ENCODE measurements at regions not wholly inside any gene's neighbourhood (a gene's known extent, or its start where the extent isn't known, plus 50 kb on each side); places are given as distances from the start of the nearest gene placed in this dataset.

DNA sequence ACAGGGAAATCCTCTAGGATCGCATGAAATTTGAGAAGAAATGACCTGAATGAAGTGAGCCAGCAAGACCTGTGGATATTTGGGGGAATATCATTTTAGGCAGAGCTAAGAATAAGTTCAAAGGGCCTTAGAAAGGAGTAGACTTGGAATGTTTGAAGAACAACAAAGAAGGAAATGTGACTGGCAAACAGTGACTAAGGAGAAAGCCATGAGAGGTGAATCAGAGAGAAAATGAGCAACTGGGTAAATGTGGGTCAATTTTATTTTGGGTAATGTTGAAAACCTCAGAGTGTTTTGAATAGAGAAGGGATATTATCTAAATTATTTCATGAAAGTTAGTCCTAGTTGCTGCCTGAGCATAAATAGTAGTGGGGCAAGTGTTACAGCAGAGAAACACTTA, 672.8 kb downstream of the LMO4 start:
- TF ChIP-seq, protein P1, sequence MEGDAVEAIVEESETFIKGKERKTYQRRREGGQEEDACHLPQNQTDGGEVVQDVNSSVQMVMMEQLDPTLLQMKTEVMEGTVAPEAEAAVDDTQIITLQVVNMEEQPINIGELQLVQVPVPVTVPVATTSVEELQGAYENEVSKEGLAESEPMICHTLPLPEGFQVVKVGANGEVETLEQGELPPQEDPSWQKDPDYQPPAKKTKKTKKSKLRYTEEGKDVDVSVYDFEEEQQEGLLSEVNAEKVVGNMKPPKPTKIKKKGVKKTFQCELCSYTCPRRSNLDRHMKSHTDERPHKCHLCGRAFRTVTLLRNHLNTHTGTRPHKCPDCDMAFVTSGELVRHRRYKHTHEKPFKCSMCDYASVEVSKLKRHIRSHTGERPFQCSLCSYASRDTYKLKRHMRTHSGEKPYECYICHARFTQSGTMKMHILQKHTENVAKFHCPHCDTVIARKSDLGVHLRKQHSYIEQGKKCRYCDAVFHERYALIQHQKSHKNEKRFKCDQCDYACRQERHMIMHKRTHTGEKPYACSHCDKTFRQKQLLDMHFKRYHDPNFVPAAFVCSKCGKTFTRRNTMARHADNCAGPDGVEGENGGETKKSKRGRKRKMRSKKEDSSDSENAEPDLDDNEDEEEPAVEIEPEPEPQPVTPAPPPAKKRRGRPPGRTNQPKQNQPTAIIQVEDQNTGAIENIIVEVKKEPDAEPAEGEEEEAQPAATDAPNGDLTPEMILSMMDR (IDR thresholded peaks at IDR 0.05; ENCODE audit: low read depth, low read length, missing input control), result no peak
- no peak for TF ChIP-seq RAD21 (IDR thresholded peaks at IDR 0.05)
- no peak for TF ChIP-seq NR2F2 (IDR thresholded peaks at IDR 0.05)
